ENCODE measurements at regions not wholly inside any gene's neighbourhood (a gene's known extent, or its start where the extent isn't known, plus 50 kb on each side); places are given as distances from the start of the nearest gene placed in this dataset.

DNA sequence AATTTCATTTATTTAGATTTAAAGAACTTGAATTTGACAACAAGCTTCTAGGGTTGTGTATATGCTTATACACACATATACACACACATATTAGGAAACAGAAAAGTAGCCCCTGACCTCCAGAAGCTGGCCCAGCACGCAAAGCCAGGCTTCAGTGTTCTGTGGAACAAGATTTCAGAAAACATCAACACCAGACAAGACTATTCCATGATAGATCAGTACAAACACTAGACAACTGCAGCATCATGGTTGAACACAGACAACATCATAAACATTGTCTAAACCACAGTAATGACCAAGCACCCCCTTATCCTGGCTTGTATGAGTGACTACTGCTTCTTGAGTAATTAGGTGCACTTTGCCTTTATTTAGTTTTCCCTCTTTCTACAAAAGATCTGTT, 457.6 kb downstream of the TMEM182 start:
- TF ChIP-seq, protein P1, sequence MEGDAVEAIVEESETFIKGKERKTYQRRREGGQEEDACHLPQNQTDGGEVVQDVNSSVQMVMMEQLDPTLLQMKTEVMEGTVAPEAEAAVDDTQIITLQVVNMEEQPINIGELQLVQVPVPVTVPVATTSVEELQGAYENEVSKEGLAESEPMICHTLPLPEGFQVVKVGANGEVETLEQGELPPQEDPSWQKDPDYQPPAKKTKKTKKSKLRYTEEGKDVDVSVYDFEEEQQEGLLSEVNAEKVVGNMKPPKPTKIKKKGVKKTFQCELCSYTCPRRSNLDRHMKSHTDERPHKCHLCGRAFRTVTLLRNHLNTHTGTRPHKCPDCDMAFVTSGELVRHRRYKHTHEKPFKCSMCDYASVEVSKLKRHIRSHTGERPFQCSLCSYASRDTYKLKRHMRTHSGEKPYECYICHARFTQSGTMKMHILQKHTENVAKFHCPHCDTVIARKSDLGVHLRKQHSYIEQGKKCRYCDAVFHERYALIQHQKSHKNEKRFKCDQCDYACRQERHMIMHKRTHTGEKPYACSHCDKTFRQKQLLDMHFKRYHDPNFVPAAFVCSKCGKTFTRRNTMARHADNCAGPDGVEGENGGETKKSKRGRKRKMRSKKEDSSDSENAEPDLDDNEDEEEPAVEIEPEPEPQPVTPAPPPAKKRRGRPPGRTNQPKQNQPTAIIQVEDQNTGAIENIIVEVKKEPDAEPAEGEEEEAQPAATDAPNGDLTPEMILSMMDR (IDR thresholded peaks at IDR 0.05), result no peak
- no peak for TF ChIP-seq EP300 (IDR thresholded peaks at IDR 0.05; ENCODE audit: low read depth)
